ENCODE measurements at regions not wholly inside any gene's neighbourhood (a gene's known extent, or its start where the extent isn't known, plus 50 kb on each side); places are given as distances from the start of the nearest gene placed in this dataset.

DNA sequence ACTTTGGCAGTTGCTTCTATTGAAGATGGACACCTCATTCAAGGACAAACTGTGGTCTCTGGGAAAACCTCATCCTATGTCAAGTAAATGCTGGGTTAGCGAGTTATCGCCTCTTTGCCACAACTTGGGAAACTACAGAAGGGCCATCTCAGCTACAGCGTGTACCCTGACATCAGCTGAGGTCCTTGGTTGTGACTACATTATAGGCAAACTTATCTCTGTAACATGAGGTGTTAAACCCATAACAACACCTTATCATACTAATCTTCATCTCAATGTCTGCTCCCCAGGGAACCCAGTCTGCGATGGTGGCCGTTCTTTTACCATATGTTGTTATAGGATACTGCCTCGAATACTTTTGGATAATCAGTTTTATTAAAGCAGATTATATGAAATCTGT, 1862.7 kb downstream of the STIM2 start:
- Histone ChIP-seq H3K36me3 (no peaks in the 10 kb centered on the region), H3K27me3 (no peaks in the 10 kb centered on the region), H3K4me1 (no peaks in the 10 kb centered on the region), H3K27ac (no peak overlapping the region), H3K9me3 (no peaks in the 10 kb centered on the region), H3K4me3 (no peak overlapping the region)
- no peak for DNase-seq (ENCODE audit: low spot score in 2 of 2)
- intact Hi-C loops (cut with DNase I), result no loop called here
- TF ChIP-seq, protein P1, sequence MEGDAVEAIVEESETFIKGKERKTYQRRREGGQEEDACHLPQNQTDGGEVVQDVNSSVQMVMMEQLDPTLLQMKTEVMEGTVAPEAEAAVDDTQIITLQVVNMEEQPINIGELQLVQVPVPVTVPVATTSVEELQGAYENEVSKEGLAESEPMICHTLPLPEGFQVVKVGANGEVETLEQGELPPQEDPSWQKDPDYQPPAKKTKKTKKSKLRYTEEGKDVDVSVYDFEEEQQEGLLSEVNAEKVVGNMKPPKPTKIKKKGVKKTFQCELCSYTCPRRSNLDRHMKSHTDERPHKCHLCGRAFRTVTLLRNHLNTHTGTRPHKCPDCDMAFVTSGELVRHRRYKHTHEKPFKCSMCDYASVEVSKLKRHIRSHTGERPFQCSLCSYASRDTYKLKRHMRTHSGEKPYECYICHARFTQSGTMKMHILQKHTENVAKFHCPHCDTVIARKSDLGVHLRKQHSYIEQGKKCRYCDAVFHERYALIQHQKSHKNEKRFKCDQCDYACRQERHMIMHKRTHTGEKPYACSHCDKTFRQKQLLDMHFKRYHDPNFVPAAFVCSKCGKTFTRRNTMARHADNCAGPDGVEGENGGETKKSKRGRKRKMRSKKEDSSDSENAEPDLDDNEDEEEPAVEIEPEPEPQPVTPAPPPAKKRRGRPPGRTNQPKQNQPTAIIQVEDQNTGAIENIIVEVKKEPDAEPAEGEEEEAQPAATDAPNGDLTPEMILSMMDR (IDR thresholded peaks at IDR 0.05), result no peak

DNA sequence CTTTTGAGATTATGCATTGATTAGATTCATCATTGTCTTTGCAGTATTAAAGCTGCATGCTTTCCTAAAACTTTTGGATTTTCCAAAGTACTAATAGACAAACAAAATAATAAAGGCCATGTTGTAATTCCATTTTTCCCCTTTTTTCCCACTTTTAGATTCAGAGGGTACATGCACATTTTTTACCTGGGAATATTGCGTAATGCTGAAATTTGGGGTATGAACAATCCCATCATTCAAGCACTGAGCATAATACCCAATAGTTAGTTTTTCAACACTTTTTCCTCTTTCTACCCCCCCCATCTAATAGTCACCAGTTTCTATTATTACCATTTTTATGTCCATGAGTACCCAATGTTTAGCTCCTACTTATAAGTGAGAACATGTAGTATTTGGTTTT, 1863.6 kb downstream of the STIM2 start:
- no peaks in the 10 kb centered on the region for H3K9me3 ChIP-seq
- H3K4me3 ChIP-seq, result no peak overlapping the region
- no peaks in the 10 kb centered on the region for H3K36me3 ChIP-seq
- no peaks in the 10 kb centered on the region for H3K27me3 ChIP-seq
- no peaks in the 10 kb centered on the region for H3K4me1 ChIP-seq
- TF ChIP-seq, protein P1 (IDR thresholded peaks at IDR 0.05), result no peak
- intact Hi-C loops (cut with DNase I), result no loop called here
- no peak overlapping the region for H3K27ac ChIP-seq
- DNase-seq (ENCODE audit: low spot score in 2 of 2), result no peak

DNA sequence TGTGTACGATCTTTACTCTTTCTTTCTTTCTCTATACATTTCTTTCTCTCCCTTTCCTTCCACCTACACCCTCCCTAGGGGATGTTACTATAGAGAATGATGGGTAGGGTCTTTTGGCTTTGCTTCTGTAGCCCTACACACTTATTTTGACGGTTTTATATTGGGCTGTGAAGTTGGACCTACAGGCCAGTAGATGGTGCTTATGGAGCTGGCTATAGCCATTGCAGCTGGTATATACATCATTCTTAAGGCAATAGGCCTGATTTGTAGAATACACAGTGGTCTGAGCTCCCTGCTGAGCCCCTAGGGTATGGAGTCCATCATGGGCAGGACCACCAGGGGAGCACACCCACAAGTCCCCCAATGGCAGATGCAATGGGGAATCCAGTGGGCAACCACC, 1869.7 kb downstream of the STIM2 start:
- Histone ChIP-seq H3K36me3 (no peaks in the 10 kb centered on the region), H3K27ac (no peak overlapping the region), H3K4me1 (no peaks in the 10 kb centered on the region), H3K9me3 (no peaks in the 10 kb centered on the region), H3K4me3 (no peak overlapping the region), H3K27me3 (no peaks in the 10 kb centered on the region)
- TF ChIP-seq, protein P1 (IDR thresholded peaks at IDR 0.05), result no peak
- no peak for DNase-seq (ENCODE audit: low spot score in 2 of 2)
- intact Hi-C loops (cut with DNase I), result no loop called here

DNA sequence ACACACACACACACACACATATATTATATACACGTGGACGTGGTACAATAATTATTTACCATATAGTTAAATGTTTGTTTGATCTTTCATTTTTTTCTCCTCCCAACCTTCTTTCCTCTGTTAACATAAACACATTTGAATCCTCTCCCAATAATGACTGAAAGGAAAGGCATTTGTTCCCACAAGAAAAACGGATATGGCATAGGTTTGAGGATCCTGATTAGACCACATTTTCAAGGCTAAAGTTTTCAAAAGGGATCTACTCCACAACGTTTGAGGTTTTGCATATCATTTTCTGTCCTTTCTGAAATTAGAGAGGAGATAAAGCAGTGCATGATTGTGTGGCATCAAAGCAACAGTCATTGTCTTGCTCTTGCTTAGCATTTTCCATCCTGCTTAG, 1883.4 kb downstream of the STIM2 start:
- no peak overlapping the region for H3K27ac ChIP-seq
- no peaks in the 10 kb centered on the region for H3K27me3 ChIP-seq
- H3K4me1 ChIP-seq, result no peaks in the 10 kb centered on the region
- H3K9me3 ChIP-seq, result no peaks in the 10 kb centered on the region
- DNase-seq (ENCODE audit: low spot score in 2 of 2), result no peak
- H3K4me3 ChIP-seq, result no peak overlapping the region
- intact Hi-C loops (cut with DNase I), result no loop called here
- no peaks in the 10 kb centered on the region for H3K36me3 ChIP-seq
- TF ChIP-seq, protein P1 (IDR thresholded peaks at IDR 0.05), result no peak

DNA sequence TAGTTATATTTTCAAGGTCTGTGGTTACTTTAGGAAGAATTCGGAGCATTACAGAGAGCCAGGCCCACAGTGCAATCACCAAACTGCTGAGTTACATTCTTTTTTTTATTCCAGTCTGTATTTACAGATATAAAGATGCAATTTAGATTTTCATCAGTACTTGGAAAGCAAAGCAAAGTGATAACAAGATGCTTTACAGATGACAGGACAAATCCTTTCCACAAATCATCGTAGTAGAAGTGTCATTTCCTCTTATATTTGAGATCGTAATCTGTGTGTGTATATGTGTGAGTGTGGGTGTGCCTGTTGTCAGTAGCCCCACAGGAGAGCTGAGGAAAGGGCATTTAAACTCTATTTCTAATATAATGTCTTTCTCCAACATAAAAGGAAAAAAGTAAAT, 1893.7 kb downstream of the STIM2 start:
- Histone ChIP-seq H3K27me3 (no peaks in the 10 kb centered on the region), H3K36me3 (no peaks in the 10 kb centered on the region), H3K9me3 (no peaks in the 10 kb centered on the region), H3K4me1 (no peaks in the 10 kb centered on the region), H3K27ac (no peak overlapping the region), H3K4me3 (no peak overlapping the region)
- TF ChIP-seq, protein P1 (IDR thresholded peaks at IDR 0.05), result no peak
- intact Hi-C loops (cut with DNase I), result no loop called here
- DNase-seq (ENCODE audit: low spot score in 2 of 2), result no peak

DNA sequence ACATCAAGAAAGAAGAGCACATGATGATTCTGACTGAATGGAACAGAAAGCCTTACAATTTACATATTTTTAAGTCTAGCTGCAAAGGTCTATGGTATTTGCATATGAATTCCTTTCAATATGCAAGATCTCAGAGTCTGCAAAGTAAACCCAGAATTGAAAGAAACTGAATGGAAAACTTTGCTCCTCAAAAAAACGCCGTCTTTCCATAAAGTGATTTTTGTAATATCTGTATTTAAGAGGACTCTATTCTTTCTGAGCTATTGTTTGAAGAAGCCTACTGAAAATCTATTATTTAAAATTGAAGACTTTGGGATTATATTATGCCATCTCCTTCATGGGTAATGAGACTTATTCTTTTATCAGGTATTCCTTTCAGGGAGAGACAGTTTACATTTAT, 1894.4 kb downstream of the STIM2 start:
- no peak for DNase-seq (ENCODE audit: low spot score in 2 of 2)
- no peaks in the 10 kb centered on the region for H3K27me3 ChIP-seq
- H3K36me3 ChIP-seq, result no peaks in the 10 kb centered on the region
- no peak overlapping the region for H3K27ac ChIP-seq
- H3K9me3 ChIP-seq, result no peaks in the 10 kb centered on the region
- H3K4me1 ChIP-seq, result no peaks in the 10 kb centered on the region
- H3K4me3 ChIP-seq, result no peak overlapping the region
- intact Hi-C loops (cut with DNase I), result no loop called here
- TF ChIP-seq, protein P1 (IDR thresholded peaks at IDR 0.05), result no peak

Measured in ascending aorta (tissue), 2 donors.